Neuron (in vitro differentiated cells): ENCODE measurements at regions not wholly inside any gene's neighbourhood (a gene's known extent, or its start where the extent isn't known, plus 50 kb on each side); places are given as distances from the start of the nearest gene placed in this dataset.
A peak's percentile ranks its signal among the peaks of the same experiment; 100 is the strongest.

Experiments
- H2AFZ ChIP-seq: one replicate; pipeline ENCODE4 v1.6.1; 2013; ENCODE audit warnings: low read depth, mild to moderate bottlenecking, inconsistent platforms, low read length, moderate library complexity
- H3K27me3 ChIP-seq: one replicate; pipeline ENCODE4 v1.6.1; 2013; ENCODE audit warnings: low read length; ENCODE audit not compliant: insufficient read depth
- H3K36me3 ChIP-seq: one replicate; pipeline ENCODE4 v1.6.1; 2013; ENCODE audit warnings: low read length; ENCODE audit not compliant: insufficient read depth
- H3K4me1 ChIP-seq: one replicate; pipeline ENCODE4 v1.6.1; 2013; ENCODE audit warnings: low read length; ENCODE audit not compliant: insufficient read depth
- H3K4me3 ChIP-seq: 2 replicates; pipeline ENCODE4 v1.5.1; 2013; ENCODE audit warnings: mild to moderate bottlenecking, low read length, moderate library complexity
- H3K9me3 ChIP-seq: one replicate; pipeline ENCODE4 v1.6.1; 2013; ENCODE audit warnings: low read length

DNA sequence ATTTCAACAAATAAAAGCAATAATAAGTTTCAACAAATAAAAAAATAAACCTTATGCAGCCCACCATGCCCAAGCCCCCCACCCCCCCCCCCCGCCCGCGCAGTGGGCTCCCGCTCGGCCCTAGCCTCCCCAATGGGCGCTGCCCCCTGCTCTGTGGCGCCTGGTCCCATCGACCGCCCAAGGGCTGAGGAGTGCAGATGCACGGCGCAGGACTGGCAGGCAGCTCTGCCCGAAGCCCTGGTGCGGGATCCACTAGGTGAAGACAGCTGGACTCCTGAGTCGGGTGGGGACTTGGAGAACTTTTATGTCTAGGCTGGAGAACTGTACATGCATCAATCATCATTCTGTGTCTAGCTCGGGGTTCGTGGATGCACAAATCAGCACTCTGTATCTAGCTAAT, 779.6 kb downstream of the DACH1 start:
- H3K27me3 ChIP-seq = no peaks in the 10 kb centered on the region
- no peaks in the 10 kb centered on the region for H3K4me1 ChIP-seq
- H3K9me3 ChIP-seq = no peaks in the 10 kb centered on the region
- H2AFZ ChIP-seq = no peak overlapping the region
- H3K4me3 ChIP-seq = no peak overlapping the region
- H3K36me3 ChIP-seq = no peaks in the 10 kb centered on the region

DNA sequence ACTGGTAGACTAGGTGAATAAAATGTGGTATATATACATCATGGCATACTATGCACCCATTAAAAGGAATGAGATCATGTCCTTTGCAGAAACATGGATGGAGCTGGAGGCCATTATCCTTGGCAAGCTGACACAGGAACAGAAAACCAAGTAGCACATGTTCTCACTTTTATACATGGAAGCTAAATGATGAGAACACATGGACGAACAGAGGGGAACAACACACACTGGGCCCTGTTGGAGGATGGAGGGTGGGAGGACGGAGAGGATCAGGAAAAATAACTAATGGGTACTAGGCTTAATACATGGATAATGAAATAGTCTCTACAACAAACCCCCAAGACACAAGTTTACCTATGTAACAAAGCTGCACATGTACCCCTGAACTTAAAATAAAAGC, 780.0 kb downstream of the DACH1 start:
- Histone ChIP-seq H3K36me3 (no peaks in the 10 kb centered on the region), H3K4me1 (no peaks in the 10 kb centered on the region), H3K27me3 (no peaks in the 10 kb centered on the region), H2AFZ (no peak overlapping the region), H3K9me3 (no peaks in the 10 kb centered on the region), H3K4me3 (no peak overlapping the region)

DNA sequence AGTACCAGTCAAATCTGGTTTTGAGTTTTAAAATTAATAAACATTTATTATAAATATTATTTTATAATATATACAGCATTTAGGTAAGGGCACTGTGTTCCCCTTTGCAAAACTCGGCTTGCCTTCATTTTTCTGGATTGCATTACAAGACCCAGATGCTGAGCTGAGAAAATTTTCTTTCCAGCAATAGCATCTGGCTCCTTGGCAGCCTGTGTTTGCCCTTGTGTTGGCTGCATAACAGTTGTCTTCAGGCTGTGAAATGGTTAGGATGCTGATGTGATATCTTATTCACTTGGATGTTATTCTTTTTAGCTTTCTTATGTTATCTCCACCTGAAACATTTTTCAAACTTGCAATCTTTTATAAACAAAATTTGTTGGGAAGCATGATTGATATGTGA, 784.4 kb downstream of the DACH1 start:
- Histone ChIP-seq H2AFZ (no peak overlapping the region), H3K27me3 (no peaks in the 10 kb centered on the region), H3K9me3 (no peaks in the 10 kb centered on the region), H3K4me1 (no peaks in the 10 kb centered on the region), H3K4me3 (no peak overlapping the region), H3K36me3 (no peaks in the 10 kb centered on the region)

DNA sequence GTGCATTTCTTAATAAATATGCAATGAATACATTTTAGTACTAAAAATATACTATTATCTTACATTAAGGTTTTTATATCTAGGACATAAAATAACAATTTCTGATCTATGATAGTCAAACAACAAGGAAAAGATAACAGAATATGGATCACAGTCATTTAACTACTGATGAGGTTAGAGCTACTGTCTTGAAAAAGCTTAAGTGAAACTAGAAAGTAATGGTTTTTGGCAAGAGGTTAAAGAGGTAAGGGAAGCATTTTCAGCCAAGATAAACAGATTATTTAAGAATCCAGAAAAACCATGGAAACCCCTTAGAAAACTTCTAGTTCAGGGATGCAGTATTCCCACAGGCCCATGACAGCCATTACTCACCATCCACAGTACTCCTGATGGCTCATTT, 787.4 kb downstream of the DACH1 start:
- peaks cover 3% of the 10 kb centered on the region for H3K4me1 ChIP-seq
- no peaks in the 10 kb centered on the region for H3K36me3 ChIP-seq
- no peaks in the 10 kb centered on the region for H3K9me3 ChIP-seq
- no peak overlapping the region for H2AFZ ChIP-seq
- no peaks in the 10 kb centered on the region for H3K27me3 ChIP-seq
- H3K4me3 ChIP-seq = no peak overlapping the region

DNA sequence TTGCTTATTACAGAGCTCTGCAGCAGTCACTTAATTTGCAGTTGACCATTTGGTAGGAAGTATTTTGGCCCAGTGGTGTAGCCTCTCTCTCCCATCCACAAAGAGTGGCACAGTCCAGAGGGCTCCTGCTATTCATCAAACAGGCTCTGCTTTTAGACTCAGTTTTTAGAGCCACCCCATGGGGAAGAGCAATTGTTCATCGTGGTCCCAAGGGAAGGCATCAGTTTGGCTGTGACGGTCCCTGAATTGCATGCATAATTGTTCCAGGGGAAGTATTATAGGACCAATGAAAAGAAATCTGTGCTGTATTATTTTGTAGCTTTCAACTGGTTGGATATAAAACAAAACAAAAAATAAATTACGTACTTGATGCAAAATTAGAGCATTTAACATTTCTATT, 799.0 kb downstream of the DACH1 start:
- Histone ChIP-seq H3K9me3 (no peaks in the 10 kb centered on the region), H3K27me3 (no peaks in the 10 kb centered on the region), H3K36me3 (no peaks in the 10 kb centered on the region), H3K4me1 (peaks cover 16% of the 10 kb centered on the region), H2AFZ (no peak overlapping the region), H3K4me3 (no peak overlapping the region)

DNA sequence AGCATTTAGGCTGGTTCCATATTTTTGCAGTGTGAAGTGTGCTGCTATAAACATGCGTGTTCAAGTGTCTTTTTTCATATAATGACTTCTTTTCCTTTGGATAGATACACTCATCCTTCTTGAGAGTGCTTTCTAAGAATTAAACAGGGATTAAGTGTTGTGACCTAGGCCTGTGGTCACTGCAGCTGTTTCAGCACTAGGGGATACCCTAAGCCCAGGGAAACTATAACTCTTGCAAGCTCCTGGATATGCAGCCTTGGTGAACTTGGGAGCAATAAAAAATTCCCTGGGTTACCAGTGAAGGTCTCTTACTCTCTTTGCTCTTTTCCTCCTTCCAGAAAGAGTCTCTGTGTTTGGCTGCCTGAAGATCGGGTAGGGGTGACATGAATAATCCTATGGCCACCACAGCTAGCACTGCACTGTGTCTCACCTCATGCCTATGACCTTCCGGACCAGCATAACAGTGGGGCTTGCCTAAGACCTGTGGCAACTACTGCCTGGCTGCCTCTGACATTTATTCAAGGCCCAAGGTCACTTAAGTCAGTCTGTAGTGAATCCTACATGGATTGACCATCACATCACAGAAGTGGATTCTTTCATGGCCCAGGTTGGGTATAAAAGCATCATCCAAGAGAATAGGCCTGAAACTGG, 799.7 kb downstream of the DACH1 start:
- Histone ChIP-seq H3K4me1 (peaks cover 11% of the 10 kb centered on the region), H3K4me3 (no peak overlapping the region), H3K9me3 (no peaks in the 10 kb centered on the region), H2AFZ (no peak overlapping the region), H3K36me3 (no peaks in the 10 kb centered on the region), H3K27me3 (no peaks in the 10 kb centered on the region)

DNA sequence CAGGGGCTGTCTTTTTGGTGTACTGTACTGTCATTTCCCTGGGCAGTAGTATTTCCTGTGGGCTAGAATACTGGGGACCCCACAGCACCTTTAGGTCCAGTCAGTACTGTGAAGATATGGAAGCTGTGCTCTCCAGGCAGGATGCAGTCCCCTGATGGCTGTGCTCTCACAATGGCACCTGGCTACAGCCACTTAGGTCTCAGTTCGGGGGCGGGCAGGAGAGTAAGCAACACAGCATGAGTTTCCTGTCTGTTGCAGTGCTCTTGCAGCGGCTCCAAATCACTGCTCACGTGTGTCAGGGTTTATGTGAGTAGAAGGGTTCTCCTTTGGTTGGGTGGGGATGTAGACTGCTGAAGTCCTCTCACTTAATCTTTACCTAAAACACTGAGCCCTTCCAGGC, 810.4 kb downstream of the DACH1 start:
- peak overlapping the region; percentile 58 for H2AFZ ChIP-seq
- H3K4me3 ChIP-seq = no peak overlapping the region
- no peaks in the 10 kb centered on the region for H3K36me3 ChIP-seq
- peaks cover 2% of the 10 kb centered on the region for H3K9me3 ChIP-seq
- no peaks in the 10 kb centered on the region for H3K4me1 ChIP-seq
- no peaks in the 10 kb centered on the region for H3K27me3 ChIP-seq

DNA sequence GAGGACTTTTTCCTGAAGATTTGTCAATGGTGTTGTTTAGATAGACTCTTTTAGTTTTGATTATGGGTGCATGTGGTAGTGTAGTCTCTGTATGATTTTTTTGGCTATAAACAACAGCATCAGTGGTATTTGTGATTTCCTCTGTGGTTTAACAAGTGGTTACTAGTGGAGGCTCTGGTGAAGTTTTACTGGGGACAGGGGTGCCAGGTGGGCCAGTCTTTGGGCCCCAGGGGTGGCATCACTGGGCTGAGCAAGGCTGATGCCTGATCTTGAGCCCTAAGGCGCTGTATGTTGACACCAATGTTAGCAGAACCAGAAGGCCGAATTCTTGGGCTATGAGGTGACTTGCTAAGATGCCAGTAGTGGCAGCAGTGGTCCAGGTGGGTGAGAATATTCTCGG, 811.4 kb downstream of the DACH1 start:
- Histone ChIP-seq H3K4me1 (no peaks in the 10 kb centered on the region), H2AFZ (no peak overlapping the region), H3K4me3 (no peak overlapping the region), H3K36me3 (no peaks in the 10 kb centered on the region), H3K27me3 (no peaks in the 10 kb centered on the region), H3K9me3 (no peaks in the 10 kb centered on the region)

DNA sequence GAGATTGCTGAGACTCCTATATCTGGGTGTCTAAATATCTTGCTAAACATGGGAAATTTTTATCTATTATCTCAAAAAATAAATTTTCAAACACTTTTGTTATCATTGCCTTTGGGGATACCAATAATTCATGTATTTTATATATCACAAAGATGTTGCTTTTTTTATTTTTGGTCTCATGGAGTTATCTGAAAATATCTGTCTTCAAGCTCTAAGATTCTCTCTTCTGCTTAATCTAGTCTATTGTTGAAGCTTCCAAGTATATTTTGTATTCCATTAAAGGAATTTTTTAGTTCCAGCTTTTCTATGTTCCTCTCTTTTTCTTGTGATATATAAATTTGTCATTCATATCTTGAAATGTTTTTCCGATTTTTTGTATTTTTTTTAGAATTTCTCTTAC, 812.0 kb downstream of the DACH1 start:
- H3K27me3 ChIP-seq = no peaks in the 10 kb centered on the region
- H3K36me3 ChIP-seq = no peaks in the 10 kb centered on the region
- no peak overlapping the region for H3K4me3 ChIP-seq
- no peaks in the 10 kb centered on the region for H3K4me1 ChIP-seq
- H2AFZ ChIP-seq = no peak overlapping the region
- H3K9me3 ChIP-seq = no peaks in the 10 kb centered on the region

DNA sequence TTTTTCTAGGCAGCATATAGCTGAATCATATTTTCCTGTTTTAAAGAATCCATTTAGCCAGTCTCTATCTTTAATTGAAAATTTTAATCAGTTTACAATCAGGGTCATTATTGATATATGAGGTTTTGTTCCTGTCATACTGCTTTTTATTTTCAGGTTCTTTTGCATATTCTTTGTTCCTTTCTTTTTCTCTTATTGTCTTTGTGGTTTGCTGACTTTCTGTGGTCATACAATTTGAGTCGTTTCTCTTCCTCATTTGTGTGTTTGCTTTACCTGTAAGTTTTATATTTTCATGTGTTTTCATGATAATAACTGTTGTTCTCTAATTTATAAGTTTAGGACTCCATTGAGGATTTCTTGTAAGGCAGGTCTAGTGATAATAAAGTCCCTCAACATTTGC, 812.6 kb downstream of the DACH1 start:
- Histone ChIP-seq H3K4me3 (no peak overlapping the region), H3K36me3 (no peaks in the 10 kb centered on the region), H2AFZ (no peak overlapping the region), H3K4me1 (no peaks in the 10 kb centered on the region), H3K27me3 (no peaks in the 10 kb centered on the region), H3K9me3 (no peaks in the 10 kb centered on the region)

DNA sequence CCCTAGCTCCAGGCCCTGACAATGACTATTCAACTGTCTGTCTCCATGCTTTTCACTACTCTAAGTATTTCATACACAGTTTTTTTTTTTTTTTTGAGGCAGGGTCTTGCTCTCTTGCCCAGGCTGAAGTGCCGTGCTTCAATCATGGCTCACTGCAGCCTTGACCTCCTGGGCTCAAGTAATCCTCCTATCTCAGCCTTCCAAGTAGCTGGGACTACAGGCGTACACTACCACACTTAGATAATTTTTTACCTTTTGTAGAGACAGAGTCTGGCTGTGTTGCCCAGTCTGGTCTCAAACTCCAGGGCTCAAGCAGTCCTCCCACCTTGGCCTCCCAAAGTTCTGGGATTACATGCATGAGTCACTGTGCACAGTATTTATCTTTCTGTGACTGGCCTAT, 815.4 kb downstream of the DACH1 start:
- H2AFZ ChIP-seq = no peak overlapping the region
- H3K4me1 ChIP-seq = no peaks in the 10 kb centered on the region
- no peaks in the 10 kb centered on the region for H3K9me3 ChIP-seq

DNA sequence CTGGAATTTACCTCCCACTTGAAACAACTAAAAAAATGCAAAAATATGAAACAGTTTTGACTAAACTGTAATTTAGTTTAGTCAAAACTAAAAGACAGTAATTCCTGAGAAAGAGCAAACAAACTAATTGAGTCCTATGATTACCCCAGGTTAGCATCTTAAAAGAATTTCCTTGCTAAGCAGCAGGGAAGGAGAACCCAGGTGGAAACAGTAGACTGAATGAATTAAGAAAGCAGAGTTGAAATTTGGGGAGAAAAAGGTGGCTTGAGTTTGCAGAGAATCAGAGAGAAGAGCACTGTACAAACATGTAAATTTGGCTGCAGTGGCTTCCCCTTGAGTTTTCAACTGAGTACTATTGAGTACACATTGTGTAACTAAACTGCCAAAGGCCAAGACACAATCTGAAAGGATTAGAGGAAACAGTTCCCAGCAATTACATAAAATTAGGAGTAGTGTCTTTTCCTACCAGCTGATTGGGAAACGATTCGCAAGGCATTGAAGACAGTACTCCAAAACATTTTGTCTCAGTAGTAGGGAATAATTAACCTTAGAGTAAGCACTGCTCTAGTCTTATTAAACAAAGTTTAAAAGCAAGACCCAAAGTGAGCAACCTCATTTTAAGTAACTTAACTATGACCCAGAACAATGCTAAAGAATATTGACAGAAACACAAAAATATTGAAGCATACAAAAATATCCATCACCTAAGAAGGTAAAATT, 820.5 kb downstream of the DACH1 start:
- peaks cover 5% of the 10 kb centered on the region for H3K4me1 ChIP-seq
- no peak overlapping the region for H2AFZ ChIP-seq
- no peaks in the 10 kb centered on the region for H3K36me3 ChIP-seq
- H3K9me3 ChIP-seq = no peaks in the 10 kb centered on the region
- no peak overlapping the region for H3K4me3 ChIP-seq
- no peaks in the 10 kb centered on the region for H3K27me3 ChIP-seq

More for the DNA sequence above, 815.4 kb downstream of the DACH1 start:
- H3K4me3 ChIP-seq = no peak overlapping the region
- H3K27me3 ChIP-seq = no peaks in the 10 kb centered on the region
- H3K36me3 ChIP-seq = no peaks in the 10 kb centered on the region

DNA sequence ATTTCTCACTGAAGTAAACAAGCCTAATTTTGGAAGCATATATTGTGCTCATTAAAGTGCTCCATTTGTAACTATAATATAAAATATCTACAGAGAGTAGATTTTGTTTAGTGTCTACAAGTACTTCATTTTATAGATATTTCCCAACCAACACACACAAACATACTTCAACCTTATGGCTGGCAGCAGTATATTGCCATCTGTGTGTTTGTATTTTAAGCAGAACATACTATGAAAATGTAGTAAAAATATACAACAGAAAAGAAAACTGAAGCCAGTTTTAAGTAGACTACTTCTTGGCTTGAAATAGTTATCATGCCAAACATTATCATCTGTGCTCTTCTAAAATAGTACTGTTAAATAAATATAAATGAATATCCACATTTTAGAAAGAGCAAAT, 821.9 kb downstream of the DACH1 start:
- no peaks in the 10 kb centered on the region for H3K36me3 ChIP-seq
- H3K9me3 ChIP-seq = no peaks in the 10 kb centered on the region
- no peak overlapping the region for H3K4me3 ChIP-seq
- H3K27me3 ChIP-seq = no peaks in the 10 kb centered on the region
- peaks cover 9% of the 10 kb centered on the region for H3K4me1 ChIP-seq
- no peak overlapping the region for H2AFZ ChIP-seq

DNA sequence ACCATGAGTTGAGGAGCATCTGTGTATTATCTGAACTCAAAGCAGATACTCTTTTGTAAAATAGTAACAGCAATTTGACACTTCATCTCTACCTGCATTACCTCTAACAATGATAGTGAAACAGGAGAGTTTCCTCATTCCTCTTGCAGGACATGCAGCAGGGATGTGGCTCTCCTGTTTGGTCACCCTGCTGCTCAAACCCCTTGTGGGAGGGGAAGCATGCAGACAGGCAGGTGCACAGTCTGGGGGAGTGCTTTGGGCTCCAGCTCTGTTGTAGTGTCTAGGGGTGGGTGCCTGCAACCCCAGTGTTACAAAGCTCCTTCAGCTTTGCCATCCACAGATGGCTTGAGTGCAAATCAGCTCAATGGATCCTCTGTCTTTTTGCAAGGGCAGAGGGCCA, 827.6 kb downstream of the DACH1 start:
- Histone ChIP-seq H3K9me3 (no peaks in the 10 kb centered on the region), H3K36me3 (no peaks in the 10 kb centered on the region), H2AFZ (no peak overlapping the region), H3K27me3 (no peaks in the 10 kb centered on the region), H3K4me3 (no peak overlapping the region), H3K4me1 (peaks cover 9% of the 10 kb centered on the region)
